OCI-LY7 (cell line): ENCODE measurements at regions not wholly inside any gene's neighbourhood (a gene's known extent, or its start where the extent isn't known, plus 50 kb on each side); places are given as distances from the start of the nearest gene placed in this dataset.
A peak's percentile ranks its signal among the peaks of the same experiment; 100 is the strongest.

Experiments used
- BruUV-seq: library from RNA; stranded (reverse); fragments of 400-500 nt; replicated peaks from 2 replicates; lab custom pipeline; 2021; lab: Mats Ljungman, UMichigan
- CTCF ChIA-PET: fragments of 300-600 bp; sonication (Branson Sonifier 250); formaldehyde crosslinking; loops from one replicate; lab custom pipeline; 2022; ENCODE audit warnings: antibody characterized with exemption; ENCODE audit not compliant: unreplicated experiment; lab: Charles Lee
- POLR2A ChIA-PET: fragments of 300-600 bp; sonication (Branson Sonifier 250); formaldehyde crosslinking; loops from one replicate; lab custom pipeline; 2022; ENCODE audit warnings: antibody characterized with exemption; lab: Charles Lee
- DNase-seq: peaks from one replicate; pipeline ENCODE4 v3.0.0-alpha.2; 2015; ENCODE audit warnings: low spot score
- H2AFZ ChIP-seq: fragments of 200-600 bp; sonication (generic), shearing (Covaris generic); 2 replicates; pipeline ENCODE4 v1.6.1; 2014; ENCODE audit warnings: mild to moderate bottlenecking, antibody characterized with exemption, low read length, moderate library complexity
- H3K27ac ChIP-seq: fragments of 200-600 bp; sonication (generic); 2 replicates; pipeline ENCODE4 v1.5.1; 2014; ENCODE audit warnings: mixed run types, low read depth, mild to moderate bottlenecking, moderate library complexity, low read length, inconsistent platforms; ENCODE audit not compliant: poor library complexity, severe bottlenecking
- H3K36me3 ChIP-seq: fragments of 200-600 bp; sonication (generic); 2 replicates; pipeline ENCODE4 v1.6.1; 2014; ENCODE audit warnings: mild to moderate bottlenecking, antibody characterized with exemption, low read length, moderate library complexity, mixed read lengths; ENCODE audit not compliant: insufficient read depth
- H3K4me1 ChIP-seq: fragments of 200-600 bp; sonication (generic); 2 replicates; pipeline ENCODE4 v1.5.1; 2014; ENCODE audit warnings: mild to moderate bottlenecking, low read length; ENCODE audit not compliant: insufficient read depth, poor library complexity, severe bottlenecking
- H3K4me2 ChIP-seq: fragments of 200-600 bp; sonication (generic); 2 replicates; pipeline ENCODE4 v1.6.1; 2014; ENCODE audit warnings: mild to moderate bottlenecking, low read length
- H3K4me3 ChIP-seq: fragments of 200-600 bp; sonication (generic); 2 replicates; pipeline ENCODE4 v1.5.1; 2014; ENCODE audit warnings: mild to moderate bottlenecking, low read depth, low read length; ENCODE audit not compliant: poor library complexity, severe bottlenecking
- H3K79me2 ChIP-seq: fragments of 200-600 bp; sonication (generic); 2 replicates; pipeline ENCODE4 v1.6.1; 2016; ENCODE audit warnings: low read depth, mild to moderate bottlenecking, low read length, moderate library complexity, mixed read lengths; ENCODE audit not compliant: insufficient read depth
- H3K9me2 ChIP-seq: fragments of 200-600 bp; sonication (generic); 2 replicates; pipeline ENCODE4 v1.6.1; 2016; ENCODE audit warnings: mild to moderate bottlenecking, low read length, mixed read lengths; ENCODE audit not compliant: insufficient read depth
- H3K9me3 ChIP-seq: fragments of 200-600 bp; sonication (generic); 2 replicates; pipeline ENCODE4 v1.6.1; 2014; ENCODE audit warnings: mild to moderate bottlenecking, mixed run types, low read length, mixed read lengths
- H4K20me1 ChIP-seq: fragments of 200-600 bp; sonication (generic); 2 replicates; pipeline ENCODE4 v1.6.1; 2014; ENCODE audit warnings: mild to moderate bottlenecking, antibody characterized with exemption, low read length, moderate library complexity, mixed read lengths; ENCODE audit not compliant: insufficient read depth
- EZH2phosphoT487 ChIP-seq: fragments of 200-600 bp; sonication (generic); IDR thresholded peaks from 2 replicates; pipeline ENCODE4 v1.6.1; 2018; ENCODE audit warnings: low read depth, borderline replicate concordance, mild to moderate bottlenecking, mixed run types, antibody characterized with exemption, low read length, moderate library complexity, mixed read lengths
- intact Hi-C: fragments of 100-400 bp; cut with micrococcal nuclease; formaldehyde crosslinking; loops from one replicate; pipeline ENCODE4 v1.10.0; 2022; ENCODE audit not compliant: unreplicated experiment
- TF ChIP-seq, protein P1 (sequence below): fragments of 200-600 bp; sonication (generic); conservative IDR thresholded peaks from 2 replicates; pipeline ENCODE4 v1.5.1; 2014; ENCODE audit warnings: mild to moderate bottlenecking, antibody characterized with exemption, low read length, moderate library complexity, mixed read lengths

- H3K4me3 ChIP-seq: no peak overlapping the region
- peak overlapping the region; percentile 83 for H2AFZ ChIP-seq
- POLR2A ChIA-PET: interaction anchor here (0.7 to 1.0 kb wide), 2 partner anchors 9 kb away, joined by 3 read pairs; no protein-coding TSS in a partner anchor
- CTCF ChIA-PET: no interaction called here
- H3K36me3 ChIP-seq: no peaks in the 10 kb centered on the region
- no peaks in the 10 kb centered on the region for H3K79me2 ChIP-seq
- intact Hi-C loops: loop anchor here (5.0 to 10.0 kb wide), 3 partner anchors 428 to 1320 kb away; partner anchors contain the start of gene C1orf174
- H3K27ac ChIP-seq: peak overlapping the region; percentile 99
- TF ChIP-seq, protein P1, sequence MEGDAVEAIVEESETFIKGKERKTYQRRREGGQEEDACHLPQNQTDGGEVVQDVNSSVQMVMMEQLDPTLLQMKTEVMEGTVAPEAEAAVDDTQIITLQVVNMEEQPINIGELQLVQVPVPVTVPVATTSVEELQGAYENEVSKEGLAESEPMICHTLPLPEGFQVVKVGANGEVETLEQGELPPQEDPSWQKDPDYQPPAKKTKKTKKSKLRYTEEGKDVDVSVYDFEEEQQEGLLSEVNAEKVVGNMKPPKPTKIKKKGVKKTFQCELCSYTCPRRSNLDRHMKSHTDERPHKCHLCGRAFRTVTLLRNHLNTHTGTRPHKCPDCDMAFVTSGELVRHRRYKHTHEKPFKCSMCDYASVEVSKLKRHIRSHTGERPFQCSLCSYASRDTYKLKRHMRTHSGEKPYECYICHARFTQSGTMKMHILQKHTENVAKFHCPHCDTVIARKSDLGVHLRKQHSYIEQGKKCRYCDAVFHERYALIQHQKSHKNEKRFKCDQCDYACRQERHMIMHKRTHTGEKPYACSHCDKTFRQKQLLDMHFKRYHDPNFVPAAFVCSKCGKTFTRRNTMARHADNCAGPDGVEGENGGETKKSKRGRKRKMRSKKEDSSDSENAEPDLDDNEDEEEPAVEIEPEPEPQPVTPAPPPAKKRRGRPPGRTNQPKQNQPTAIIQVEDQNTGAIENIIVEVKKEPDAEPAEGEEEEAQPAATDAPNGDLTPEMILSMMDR: no peak
- no peak for TF ChIP-seq EZH2phosphoT487
- H3K4me1 ChIP-seq: peaks cover 75% of the 10 kb centered on the region
- no peaks in the 10 kb centered on the region for H4K20me1 ChIP-seq
- DNase-seq: peak; percentile 24
- H3K4me2 ChIP-seq: peak overlapping the region; percentile 70
- H3K9me3 ChIP-seq: peaks cover 7% of the 10 kb centered on the region; the same call in 1 of the 2 replicates
- no peaks in the 10 kb centered on the region for H3K9me2 ChIP-seq
- no TSS peak for BruUV-seq
These were observed 568.2 kb downstream of the AJAP1 start for GRCh38 chr1:5222626-5223025.

GRCh38 chr1:5221451-5221850 is 567.0 kb downstream of the AJAP1 start:
- no peaks in the 10 kb centered on the region for H4K20me1 ChIP-seq
- H3K36me3 ChIP-seq: no peaks in the 10 kb centered on the region
- no peaks in the 10 kb centered on the region for H3K9me2 ChIP-seq
- peaks cover 7% of the 10 kb centered on the region; the same call in 1 of the 2 replicates for H3K9me3 ChIP-seq
- peak overlapping the region; percentile 54; the same call in 1 of the 2 replicates for H2AFZ ChIP-seq
- POLR2A ChIA-PET: interaction anchor here (1.0 to 1.7 kb wide), 3 partner anchors 7 to 15 kb away, joined by 3 to 9 read pairs (median 3); no protein-coding TSS in a partner anchor
- peak; percentile 49 for DNase-seq
- H3K4me2 ChIP-seq: peak overlapping the region; percentile 70
- TSS peak; percentile 73 for BruUV-seq
- CTCF ChIA-PET: no interaction called here
- H3K79me2 ChIP-seq: no peaks in the 10 kb centered on the region
- TF ChIP-seq, protein P1: no peak
- no peak for TF ChIP-seq EZH2phosphoT487
- peak overlapping the region; percentile 99 for H3K27ac ChIP-seq
- peak overlapping the region; percentile 37 for H3K4me3 ChIP-seq
- intact Hi-C loops: loop anchor here (5.0 to 10.0 kb wide), 3 partner anchors 427 to 1319 kb away; partner anchors contain the start of gene C1orf174
- peaks cover 80% of the 10 kb centered on the region for H3K4me1 ChIP-seq

- H3K27ac ChIP-seq: peak overlapping the region; percentile 99
- ChIA-PET CTCF (no interaction called here), POLR2A (interaction anchor here (1.0 to 1.7 kb wide), 5 partner anchors 8 to 27 kb away, joined by 3 to 9 read pairs (median 3); no protein-coding TSS in a partner anchor)
- H3K36me3 ChIP-seq: no peaks in the 10 kb centered on the region
- no peaks in the 10 kb centered on the region for H3K79me2 ChIP-seq
- peaks cover 7% of the 10 kb centered on the region; the same call in 1 of the 2 replicates for H3K9me3 ChIP-seq
- peak; percentile 95 for DNase-seq
- BruUV-seq: no TSS peak
- intact Hi-C loops: loop anchor here (5.0 to 10.0 kb wide), 3 partner anchors 426 to 1319 kb away; partner anchors contain the start of gene C1orf174
- no peak for TF ChIP-seq EZH2phosphoT487
- TF ChIP-seq, protein P1: no peak
- H3K4me1 ChIP-seq: peaks cover 74% of the 10 kb centered on the region
- peak overlapping the region; percentile 70 for H3K4me2 ChIP-seq
- H4K20me1 ChIP-seq: no peaks in the 10 kb centered on the region
- no peaks in the 10 kb centered on the region for H3K9me2 ChIP-seq
- H2AFZ ChIP-seq: peak overlapping the region; percentile 54
- peak overlapping the region; percentile 50 for H3K4me3 ChIP-seq
These were observed 566.4 kb downstream of the AJAP1 start for GRCh38 chr1:5220821-5221220.
